ENCODE measurements at regions not wholly inside any gene's neighbourhood (a gene's known extent, or its start where the extent isn't known, plus 50 kb on each side); places are given as distances from the start of the nearest gene placed in this dataset.

DNA sequence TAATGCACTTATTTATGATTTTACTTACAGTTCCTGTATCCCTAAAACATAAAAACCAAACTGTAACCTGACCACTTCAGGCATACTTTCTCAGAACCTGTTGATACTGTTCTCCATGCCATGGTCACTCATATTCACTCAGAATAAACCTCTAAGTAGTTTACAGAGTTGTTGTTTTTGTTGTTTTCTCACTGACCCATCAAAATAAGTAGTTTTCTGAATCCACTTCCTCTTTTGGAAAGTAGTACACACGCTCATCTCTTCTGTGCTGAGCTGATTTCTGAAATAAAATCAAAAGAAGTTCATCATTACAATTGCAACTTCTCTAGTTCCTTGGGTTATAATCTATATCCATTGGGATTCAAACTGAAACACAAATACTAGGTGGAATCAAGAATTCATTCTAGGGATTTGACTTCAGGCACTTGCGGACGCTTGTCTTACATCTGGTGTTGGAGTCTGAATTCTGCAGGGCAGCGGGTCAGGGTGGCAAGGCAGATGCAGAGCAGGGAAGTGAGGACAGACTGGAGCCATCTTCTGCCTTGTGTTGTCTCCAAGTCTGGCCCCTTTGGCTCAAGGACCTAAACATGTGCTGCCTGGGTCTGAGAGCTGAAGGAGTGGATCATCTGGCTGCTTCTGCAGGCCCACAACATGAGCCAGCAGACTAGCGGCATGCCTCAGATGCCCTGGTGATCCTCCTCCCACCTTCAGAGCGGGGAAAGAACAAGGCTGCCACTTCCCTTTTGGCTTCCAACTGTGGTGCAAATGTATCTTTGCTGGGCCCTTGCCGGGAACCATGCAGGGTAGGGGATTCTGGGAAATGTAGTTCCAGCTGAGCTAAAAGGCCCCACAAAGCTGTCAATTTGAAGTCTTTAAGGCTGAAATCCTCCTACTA, 167.9 kb upstream of the MYLIP start:
- TF ChIP-seq, protein P1, sequence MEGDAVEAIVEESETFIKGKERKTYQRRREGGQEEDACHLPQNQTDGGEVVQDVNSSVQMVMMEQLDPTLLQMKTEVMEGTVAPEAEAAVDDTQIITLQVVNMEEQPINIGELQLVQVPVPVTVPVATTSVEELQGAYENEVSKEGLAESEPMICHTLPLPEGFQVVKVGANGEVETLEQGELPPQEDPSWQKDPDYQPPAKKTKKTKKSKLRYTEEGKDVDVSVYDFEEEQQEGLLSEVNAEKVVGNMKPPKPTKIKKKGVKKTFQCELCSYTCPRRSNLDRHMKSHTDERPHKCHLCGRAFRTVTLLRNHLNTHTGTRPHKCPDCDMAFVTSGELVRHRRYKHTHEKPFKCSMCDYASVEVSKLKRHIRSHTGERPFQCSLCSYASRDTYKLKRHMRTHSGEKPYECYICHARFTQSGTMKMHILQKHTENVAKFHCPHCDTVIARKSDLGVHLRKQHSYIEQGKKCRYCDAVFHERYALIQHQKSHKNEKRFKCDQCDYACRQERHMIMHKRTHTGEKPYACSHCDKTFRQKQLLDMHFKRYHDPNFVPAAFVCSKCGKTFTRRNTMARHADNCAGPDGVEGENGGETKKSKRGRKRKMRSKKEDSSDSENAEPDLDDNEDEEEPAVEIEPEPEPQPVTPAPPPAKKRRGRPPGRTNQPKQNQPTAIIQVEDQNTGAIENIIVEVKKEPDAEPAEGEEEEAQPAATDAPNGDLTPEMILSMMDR (IDR thresholded peaks at IDR 0.05), result no peak
- TF ChIP-seq POLR2A (IDR thresholded peaks at IDR 0.05), result no peak

All from stomach (tissue), 4 donors.